ENCODE measurements at regions not wholly inside any gene's neighbourhood (a gene's known extent, or its start where the extent isn't known, plus 50 kb on each side); places are given as distances from the start of the nearest gene placed in this dataset.

GRCh38 chr2:36088716-36089328 is 266.8 kb upstream of the CRIM1 start:
- TF ChIP-seq ZNF274 (IDR thresholded peaks at IDR 0.05; ENCODE audit: borderline replicate concordance, extremely low read depth, low read length) = no peak
- no peak for TF ChIP-seq CTCF (IDR thresholded peaks at IDR 0.05; ENCODE audit: control extremely low read depth in 1 of 3, insufficient read depth in 1 of 3, low read depth in 1 of 3, low read length in 3 of 3)
- TF ChIP-seq ASH2L (IDR thresholded peaks at IDR 0.05; ENCODE audit: low read length) = no peak
- no peak for TF ChIP-seq BCL11A (IDR thresholded peaks at IDR 0.05; ENCODE audit: low read depth in 2 of 2, low read length in 2 of 2)
- TF ChIP-seq TAF1 (IDR thresholded peaks at IDR 0.05; ENCODE audit: low read depth, low read length) = no peak
- TF ChIP-seq EZH2 (IDR thresholded peaks at IDR 0.05; ENCODE audit: low read depth, low read length, severe bottlenecking) = no peak
- no peak for TF ChIP-seq CEBPB (IDR thresholded peaks at IDR 0.05; ENCODE audit: low read depth, low read length)
- no peak for TF ChIP-seq MAX (IDR thresholded peaks at IDR 0.05)
- no peak for TF ChIP-seq EGR1 (IDR thresholded peaks at IDR 0.05; ENCODE audit: borderline replicate concordance, low read depth, low read length)
- no peak for TF ChIP-seq POLR2AphosphoS5 (IDR thresholded peaks at IDR 0.05; ENCODE audit: low read depth, low read length)
- TF ChIP-seq RAD21 (IDR thresholded peaks at IDR 0.05 in 1 of 2, conservative IDR thresholded peaks at IDR 0.05 in 1 of 2; ENCODE audit: low read depth in 2 of 2, low read length in 2 of 2) = no peak
- no peak for TF ChIP-seq GABPA (IDR thresholded peaks at IDR 0.05; ENCODE audit: borderline replicate concordance, insufficient read depth, low read length)

All from H1 (cell line).